GM18502 (cell line): ENCODE measurements at regions not wholly inside any gene's neighbourhood (a gene's known extent, or its start where the extent isn't known, plus 50 kb on each side); places are given as distances from the start of the nearest gene placed in this dataset.

Experiments used
- ATAC-seq: cut with Tn5 transposase; IDR thresholded peaks from one replicate; pipeline ENCODE4 v1.9.1; 2021; ENCODE audit warnings: mild to moderate bottlenecking; ENCODE audit not compliant: unreplicated experiment, poor library complexity

DNA sequence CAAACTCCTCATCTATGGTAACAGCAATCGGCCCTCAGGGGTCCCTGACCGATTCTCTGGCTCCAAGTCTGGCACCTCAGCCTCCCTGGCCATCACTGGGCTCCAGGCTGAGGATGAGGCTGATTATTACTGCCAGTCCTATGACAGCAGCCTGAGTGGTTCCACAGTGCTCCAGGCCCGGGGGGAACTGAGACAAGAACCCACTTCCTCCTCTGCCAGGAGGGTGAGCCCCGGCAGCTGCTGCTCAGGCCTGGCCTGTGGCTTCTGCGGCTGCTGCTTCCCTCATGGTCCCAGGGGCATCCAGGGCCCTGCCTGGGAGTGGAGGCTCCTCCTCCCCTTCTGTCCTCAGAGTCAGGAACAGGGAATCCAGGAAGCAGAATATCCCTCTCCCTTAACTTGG is 98.4 kb downstream of the ZNF280B start:
- ATAC-seq = peak; percentile 56

DNA sequence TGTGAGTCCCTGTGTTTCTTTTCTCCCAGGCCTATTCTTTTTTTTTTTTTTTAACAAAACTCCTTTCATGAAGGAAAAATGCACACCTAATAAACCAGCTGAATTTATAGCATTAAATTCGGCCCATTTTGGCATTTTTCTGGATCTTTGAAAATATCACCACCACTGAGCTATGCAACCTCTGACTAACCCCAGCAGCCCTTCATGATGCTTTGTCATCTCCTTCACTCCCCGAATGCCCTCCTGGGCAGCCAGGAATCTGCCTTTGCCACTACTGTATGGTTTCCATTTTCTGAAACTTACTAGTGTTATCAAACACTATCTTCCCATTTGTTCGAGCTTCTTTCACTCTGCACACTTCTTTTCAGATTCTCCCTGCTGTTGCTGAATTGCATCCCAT is 97.9 kb downstream of the ZNF280B start:
- ATAC-seq = no peak

DNA sequence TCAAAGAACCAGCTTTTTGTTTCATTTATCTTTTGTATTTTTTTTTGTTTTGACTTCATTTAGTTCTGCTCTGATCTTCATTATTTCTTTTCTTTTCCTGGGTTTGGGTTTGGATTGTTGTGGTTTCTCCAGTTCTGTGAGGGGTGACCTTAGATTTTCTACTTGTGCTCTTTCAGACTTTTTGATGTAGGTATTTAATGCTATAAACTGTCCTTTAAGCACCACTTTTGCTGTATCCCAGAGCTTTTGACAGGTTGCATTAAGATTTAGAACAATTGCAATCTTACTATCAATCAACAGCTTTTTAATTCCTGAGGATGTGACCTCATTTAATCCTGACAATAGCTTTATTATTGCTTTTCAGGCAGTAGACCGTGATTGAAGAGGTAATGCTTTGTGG is 94.3 kb downstream of the ZNF280B start:
- ATAC-seq = no peak

DNA sequence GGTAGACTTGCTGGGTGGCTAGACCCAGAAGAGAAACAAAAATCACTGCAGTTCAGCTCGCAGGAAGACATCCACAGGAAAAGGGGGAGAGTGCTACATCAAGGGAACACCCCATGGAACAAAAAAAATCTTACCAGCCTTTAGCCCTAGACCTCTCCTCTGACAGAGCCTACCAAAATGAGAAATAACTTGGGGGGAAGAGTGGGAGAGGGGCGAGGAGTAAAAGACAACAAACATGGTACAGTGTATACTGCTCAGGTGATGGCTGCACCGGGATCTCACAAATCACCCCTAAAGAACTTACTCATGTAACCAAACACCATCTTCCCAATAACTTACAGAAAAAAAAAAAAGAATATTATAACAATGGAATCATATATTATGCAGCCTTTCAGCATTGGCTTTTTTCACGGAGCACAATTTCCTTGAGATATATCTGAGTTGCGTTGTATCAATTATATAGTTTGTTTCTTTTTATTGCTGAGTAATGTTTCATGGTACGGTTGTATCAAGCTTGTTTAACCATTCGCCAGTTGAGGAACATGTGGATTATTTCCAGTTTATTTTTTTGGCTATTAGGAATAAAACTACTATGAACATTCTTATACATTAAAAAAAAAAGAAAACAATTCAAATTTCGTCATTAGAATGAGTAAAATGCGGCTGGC is 90.9 kb downstream of the ZNF280B start:
- ATAC-seq = no peak

DNA sequence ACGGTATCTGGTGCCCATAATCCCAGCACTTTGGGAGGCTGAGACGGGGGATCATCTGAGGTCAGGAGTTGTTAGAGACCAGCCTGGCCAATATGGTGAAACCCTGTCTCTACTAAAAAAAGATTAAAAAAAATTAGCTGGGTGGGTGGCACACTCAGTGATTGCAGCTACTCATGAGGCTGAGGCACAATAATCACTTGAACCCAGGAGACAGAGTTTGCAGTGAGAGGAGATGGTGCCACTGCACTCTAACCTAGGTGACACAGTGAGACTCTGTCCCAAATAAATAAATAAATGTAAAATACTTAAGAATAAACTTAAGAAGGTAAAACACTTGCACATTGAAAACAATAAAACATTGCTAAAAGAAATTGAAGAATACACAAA is 90.4 kb downstream of the ZNF280B start:
- no peak for ATAC-seq

DNA sequence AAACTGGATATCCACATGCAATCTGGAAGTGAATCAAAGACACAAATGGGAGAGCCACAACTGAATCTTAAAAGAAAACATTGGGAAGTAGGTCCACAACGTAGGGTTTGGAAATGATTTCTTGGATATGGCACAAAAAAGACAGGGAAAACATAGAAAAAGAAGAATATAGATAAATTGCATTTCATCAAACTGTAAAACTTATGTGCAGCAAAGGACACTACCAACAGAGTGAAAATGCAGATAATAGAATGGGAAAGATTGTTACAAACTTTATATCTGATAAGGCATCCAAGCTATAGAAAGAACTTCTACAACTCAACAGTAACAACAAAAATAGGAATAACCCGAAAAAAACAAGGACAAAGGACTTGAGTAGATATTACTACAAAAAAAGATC is 89.6 kb downstream of the ZNF280B start:
- no peak for ATAC-seq

DNA sequence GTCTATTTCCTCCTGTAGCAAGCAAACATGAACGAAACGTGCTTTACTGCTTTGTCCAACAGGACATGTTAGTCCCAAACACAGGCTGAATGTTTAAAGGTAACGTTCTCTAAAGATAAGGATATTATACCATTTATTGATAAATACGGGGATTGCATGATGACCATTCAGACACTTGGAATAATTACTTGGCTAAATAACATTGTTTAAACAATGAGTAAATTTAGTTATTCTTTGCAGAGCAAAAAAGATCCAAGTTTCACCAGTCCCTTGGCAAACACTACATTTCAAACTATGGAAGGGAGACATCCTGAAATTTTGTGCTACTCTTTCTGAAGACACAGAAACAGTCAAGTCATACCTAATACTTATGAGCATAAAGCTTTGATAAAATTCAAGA is 88.0 kb downstream of the ZNF280B start:
- ATAC-seq = no peak

DNA sequence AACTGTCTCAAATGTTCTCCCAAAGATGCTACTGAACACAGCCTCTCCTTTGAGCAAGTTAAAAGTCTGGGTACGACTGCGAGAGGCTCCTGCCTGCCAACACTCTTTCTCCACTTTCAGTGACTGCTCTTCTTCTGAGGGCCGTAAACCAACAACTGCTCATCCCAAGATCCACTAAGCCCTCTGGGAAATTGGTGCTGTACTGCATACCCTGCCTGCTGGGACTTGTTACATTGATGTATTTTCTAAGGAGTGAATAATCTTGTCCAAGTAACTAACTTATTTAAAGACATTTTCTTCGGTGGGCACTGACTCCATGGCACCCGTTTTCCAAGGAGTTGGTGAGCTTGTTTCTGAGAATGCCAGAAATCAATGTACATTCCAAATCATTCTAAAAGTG is 87.2 kb downstream of the ZNF280B start:
- no peak for ATAC-seq

DNA sequence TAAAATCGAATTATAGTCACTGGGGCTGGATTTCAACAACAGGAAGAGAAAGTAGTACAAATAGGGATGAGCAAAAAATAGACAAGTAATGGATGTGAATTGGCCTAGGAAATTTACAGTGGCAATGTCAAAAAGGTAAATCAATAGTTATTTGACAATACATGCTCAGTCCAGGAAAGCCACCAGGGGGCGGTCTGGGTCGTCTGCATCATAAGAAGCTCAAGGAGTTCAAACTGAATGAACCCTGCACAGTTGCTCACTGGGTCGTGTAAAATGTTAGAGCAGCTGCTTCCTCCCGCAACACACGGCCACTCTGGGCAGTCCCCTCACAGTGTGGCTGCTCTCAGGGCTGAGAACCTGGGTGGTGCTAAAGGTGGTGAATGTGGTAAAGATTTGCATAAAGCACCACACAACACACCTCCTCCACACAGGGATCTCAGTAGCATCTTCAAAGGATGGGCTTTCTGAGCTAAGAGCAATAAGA is 85.9 kb downstream of the ZNF280B start:
- peak; percentile 96 for ATAC-seq

DNA sequence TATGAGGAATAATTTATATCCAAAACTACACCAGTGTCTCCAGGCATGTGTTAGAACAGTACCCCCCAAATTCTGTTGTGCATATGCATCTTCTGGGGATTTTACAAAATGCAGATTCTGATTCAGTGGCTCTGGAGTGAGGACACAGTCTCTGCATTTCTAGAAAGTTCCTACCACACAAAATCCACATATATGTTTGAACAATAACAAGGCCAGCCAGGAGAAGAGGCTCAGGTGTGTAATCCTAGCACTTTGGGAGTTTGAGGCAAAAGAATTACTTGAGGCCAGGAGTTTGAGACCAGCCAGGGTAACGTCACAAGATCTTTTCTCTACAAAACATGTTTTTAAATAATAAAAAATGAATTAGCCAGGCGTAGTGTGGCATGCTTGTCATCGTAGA is 84.9 kb downstream of the ZNF280B start:
- ATAC-seq = no peak

DNA sequence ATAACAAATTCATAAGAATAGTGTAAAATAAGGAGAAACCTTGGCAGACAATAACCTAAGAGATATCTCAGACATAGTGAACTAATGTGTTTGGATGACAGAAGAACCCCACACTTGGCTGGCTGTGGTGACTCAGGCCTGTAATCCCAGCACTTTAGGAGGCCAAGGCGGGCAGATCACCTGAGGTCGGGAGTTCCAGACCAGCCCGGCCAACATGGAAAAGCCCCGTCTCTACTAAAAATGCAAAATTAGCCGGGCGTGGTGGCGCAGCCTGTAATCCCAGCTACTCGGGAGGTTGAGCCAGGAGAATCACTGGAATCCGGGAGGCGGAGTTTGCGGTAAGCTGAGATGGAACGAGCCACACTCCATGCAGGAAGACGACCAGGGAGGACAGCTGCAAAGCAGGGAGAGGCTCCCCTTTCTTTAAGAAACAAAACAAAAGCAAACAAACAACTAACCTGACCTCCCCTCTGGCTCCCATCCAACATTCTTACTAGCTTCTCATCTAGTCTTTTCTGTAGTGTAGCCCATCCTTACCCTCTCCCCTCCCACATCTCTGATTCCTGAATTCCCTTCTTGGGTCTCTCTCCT is 84.2 kb downstream of the ZNF280B start:
- no peak for ATAC-seq

DNA sequence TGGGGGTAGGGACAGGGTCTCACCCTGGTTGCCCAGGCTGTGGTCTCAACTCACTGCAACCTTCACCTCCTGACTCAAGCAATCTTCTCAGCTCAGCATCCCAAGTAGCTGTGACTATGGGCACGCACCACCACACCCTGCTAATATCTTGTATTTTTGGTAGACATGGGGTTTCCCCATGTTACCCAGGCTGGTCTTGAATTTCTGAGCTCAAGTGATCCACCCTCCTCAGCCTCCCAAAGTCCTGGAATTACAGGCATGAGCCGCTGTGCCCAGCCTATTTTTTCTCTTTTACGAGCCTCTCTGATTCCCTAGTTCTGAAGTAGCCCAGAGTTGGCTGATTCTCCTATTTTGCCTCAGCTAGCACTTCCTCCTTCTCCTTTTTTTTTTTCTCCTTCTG is 83.6 kb downstream of the ZNF280B start:
- ATAC-seq = no peak

DNA sequence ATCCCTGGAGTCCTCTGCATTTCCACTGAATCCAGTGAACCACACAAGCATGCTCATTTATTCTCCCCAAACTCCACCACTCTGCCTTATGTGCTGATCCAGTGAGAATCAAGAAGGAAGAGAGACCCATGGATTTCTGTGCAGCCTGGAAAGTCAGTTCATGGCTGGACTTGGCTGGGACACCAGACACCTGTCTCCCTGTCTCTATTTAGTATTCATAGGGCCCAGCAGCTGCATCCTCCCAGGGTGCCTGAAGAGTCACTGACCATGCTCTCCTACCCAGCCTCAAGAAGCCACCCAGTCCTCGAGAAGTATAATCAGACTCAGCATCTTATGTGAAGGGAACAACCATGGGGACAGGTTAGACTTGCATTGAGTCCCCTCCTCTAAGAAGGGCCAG is 83.2 kb downstream of the ZNF280B start:
- no peak for ATAC-seq

DNA sequence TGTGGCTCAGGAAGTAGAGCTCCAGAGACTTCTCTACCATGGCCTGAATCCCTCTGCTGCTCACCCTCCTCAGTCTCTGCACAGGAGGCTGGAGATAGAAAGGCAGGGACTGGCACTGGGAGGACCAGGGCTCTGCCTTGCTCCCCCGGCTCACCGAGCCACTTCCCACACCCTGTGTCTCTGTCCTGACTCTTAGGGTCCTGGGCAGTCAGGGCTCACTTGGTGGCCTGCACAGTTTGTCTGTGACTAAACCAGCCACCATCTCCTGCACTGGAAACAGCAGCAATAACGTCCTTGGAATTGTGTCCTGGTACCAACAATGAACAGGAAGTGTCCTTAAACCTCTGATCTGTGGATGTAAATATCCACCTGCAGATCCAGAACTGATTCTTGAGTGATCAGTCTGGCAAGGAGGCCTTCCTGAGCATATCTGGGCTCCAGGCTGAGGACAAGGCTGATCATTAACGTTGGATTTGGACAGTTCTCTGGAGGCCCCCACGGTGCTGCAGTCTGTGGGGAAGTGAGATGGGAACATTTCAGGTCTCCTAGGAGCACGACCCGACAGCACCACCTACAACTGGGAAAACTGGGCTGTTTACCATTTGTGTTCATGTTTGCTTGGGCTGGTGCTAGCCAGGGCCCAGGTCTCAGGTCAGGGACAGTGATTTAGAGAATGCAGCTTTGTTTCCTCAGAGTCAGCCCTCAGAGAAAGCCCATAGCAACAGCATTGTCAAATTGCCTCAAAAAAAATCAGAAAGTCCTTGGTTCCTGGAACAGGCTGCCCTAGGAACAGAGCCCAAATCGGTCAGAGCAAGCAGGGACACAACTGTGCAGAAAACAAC is 82.5 kb downstream of the ZNF280B start:
- ATAC-seq = no peak

DNA sequence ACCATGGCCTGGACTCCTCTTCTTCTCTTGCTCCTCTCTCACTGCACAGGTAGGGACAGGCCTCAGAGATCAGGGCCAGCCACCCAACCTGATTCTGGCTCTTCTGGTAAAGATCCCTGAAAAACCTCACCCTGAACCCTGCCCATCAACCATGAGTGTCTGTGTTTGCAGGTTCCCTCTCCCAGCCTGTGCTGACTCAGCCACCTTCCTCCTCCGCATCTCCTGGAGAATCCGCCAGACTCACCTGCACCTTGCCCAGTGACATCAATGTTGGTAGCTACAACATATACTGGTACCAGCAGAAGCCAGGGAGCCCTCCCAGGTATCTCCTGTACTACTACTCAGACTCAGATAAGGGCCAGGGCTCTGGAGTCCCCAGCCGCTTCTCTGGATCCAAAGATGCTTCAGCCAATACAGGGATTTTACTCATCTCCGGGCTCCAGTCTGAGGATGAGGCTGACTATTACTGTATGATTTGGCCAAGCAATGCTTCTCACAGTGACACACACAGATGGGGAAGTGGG is 80.9 kb downstream of the ZNF280B start:
- no peak for ATAC-seq

DNA sequence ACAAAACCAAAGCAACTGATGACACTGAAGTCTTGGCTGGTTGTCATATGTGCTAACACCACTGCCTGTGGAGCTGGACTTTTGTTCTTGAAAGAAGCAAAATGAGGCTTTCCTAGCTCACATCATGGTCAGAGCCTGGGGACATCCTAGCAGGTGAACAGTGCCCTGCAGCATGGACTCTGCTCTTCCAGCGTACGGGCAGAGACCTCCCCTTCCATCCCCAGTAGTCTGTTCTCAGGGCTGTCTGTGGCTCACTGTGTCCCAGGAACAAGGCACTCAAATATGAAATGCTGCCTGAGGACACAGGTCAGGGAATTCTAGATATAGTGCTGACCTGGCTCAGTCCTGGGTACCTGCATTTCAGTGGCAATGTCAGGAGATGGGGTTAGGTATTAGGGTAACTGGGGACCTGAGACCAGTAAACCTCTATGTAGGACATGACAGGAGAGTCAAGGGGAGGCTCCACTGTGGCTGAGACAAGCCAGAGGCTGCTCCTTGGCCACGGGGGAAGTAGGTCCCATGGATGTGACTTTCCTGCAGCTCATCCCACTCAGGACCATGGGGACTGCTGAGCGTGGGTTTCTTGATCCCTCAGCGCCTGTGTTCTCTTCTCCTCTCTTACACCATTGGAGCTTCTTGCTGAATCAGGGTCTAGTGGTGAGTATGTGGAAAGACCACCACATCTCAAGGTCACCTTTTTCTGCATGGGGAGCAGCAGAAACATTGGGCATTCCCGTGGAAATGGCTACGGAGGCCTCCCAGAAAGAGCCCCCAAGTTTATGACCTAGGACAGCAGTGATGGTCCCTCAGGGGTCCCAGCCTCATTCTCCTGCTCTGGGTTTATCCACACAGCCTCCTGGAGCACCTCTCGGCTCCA is 80.1 kb downstream of the ZNF280B start:
- no peak for ATAC-seq

DNA sequence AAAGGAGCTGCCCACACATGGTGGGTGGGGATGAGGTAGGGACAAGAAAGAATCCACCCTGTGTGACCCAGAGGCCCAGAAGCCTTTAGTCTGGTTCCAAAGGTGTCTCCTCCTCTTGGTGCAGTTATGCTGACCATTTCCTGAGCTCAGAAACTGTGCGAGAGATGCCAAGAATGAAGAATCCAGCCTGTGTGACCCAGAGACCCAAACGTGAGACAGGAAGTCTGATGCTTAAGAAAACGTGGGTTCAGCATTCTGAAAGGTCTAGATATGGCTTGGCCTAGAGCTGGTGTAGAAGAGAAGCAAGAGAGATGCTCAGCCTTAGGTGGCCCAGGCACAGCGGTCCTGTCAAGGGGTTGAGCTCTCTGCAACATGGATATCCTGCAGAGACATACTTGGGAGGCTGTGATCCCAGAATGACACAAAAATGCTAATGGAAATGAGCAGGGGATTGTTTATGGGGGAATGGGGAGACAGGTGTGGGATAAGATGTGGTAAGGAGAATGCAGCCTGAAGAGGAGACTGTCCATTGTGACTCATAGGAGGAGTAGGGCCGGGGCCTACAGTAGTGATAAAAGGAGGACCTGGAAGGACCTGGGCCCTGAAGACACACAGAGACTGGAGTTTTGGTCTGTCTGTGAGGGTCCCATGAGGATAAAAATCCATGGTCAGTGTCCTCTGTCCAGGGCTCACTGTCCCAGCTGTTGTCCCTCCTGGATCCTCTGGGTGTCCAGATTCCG is 79.0 kb downstream of the ZNF280B start:
- ATAC-seq = no peak

DNA sequence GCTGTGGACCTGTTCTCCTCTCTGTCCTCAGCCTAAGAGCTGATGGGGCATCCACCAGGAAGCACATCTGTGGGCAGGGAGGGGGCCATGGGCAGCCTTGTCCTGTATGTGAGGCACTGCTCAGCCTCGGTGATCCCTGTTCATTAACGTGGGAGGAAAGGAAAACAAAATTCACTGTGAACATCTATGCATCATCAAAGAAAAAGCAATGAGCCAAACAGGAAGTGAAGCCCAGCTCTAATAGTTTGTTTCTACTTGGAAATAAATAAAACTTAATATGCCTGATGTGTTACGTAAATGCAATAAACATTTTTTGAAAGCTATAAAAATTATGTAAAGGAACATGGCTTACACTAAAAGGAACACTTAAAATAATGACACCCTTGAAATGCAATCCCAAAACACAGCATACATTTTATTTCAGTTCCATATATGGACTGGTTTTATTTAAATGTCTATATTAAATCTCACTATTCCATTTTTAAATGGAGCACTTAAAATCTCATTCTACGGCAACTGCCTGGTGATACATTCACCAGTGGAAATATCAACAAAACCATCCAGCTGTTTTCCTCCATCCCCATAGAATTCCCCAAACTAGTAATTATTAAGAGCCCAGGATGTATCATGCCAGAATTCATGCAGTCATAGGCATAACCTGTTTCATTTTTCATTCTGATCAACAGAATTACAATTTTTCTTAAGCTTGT is 78.3 kb downstream of the ZNF280B start:
- no peak for ATAC-seq
